ENCODE measurements at regions not wholly inside any gene's neighbourhood (a gene's known extent, or its start where the extent isn't known, plus 50 kb on each side); places are given as distances from the start of the nearest gene placed in this dataset.

DNA sequence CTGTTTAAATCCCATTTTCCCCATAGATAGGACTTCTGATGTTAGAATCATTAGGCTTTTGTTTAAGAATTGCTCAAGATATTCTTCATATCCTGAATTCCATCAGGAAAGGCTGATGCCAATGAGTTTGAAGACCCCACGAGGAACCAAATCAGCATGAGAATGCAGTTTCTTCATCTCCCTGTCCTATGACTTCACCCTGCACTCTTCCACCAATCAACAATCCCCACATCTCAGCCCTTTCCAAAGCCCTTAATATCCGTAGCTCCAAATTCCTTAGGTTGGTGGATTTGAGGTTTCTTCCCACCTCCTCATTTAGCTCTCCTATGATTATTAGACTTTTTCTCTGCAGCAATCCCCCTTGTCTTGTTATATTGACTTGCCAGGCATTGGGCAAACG is 52.9 kb upstream of the PRNP start:
- Histone ChIP-seq H3K9ac (ENCODE audit: low read length) (no peak overlapping the region), H3K9me3 (ENCODE audit: low read length) (no peaks in the 10 kb centered on the region), H3F3A (ENCODE audit: insufficient read depth, low read length) (no peaks in the 10 kb centered on the region), H3K4me1 (ENCODE audit: insufficient read depth, low read length, severe bottlenecking) (no peaks in the 10 kb centered on the region), H4K20me1 (ENCODE audit: insufficient read depth, low read length) (no peaks in the 10 kb centered on the region), H2AFZ (ENCODE audit: low read length) (no peak overlapping the region), H3K27me3 (ENCODE audit: insufficient read depth, low read length) (0 out of 2 replicates have a peak, but pooled peaks cover 6% of the 10 kb centered on the region), H3K4me3 (ENCODE audit: low read depth, low read length, poor library complexity, severe bottlenecking) (no peak overlapping the region), H3K4me2 (ENCODE audit: low read length) (no peak overlapping the region), H3K9me2 (ENCODE audit: low read depth, low read length) (no peaks in the 10 kb centered on the region), H3K79me2 (ENCODE audit: insufficient read depth, low read length) (no peaks in the 10 kb centered on the region), H3K27ac (ENCODE audit: low read depth, low read length, poor library complexity, severe bottlenecking) (no peak overlapping the region), H3K36me3 (ENCODE audit: insufficient read depth, low read length) (no peaks in the 10 kb centered on the region)
- no peak for TF ChIP-seq EZH2 (IDR thresholded peaks at IDR 0.05; ENCODE audit: borderline replicate concordance, low read length)
- TF ChIP-seq, protein P1, sequence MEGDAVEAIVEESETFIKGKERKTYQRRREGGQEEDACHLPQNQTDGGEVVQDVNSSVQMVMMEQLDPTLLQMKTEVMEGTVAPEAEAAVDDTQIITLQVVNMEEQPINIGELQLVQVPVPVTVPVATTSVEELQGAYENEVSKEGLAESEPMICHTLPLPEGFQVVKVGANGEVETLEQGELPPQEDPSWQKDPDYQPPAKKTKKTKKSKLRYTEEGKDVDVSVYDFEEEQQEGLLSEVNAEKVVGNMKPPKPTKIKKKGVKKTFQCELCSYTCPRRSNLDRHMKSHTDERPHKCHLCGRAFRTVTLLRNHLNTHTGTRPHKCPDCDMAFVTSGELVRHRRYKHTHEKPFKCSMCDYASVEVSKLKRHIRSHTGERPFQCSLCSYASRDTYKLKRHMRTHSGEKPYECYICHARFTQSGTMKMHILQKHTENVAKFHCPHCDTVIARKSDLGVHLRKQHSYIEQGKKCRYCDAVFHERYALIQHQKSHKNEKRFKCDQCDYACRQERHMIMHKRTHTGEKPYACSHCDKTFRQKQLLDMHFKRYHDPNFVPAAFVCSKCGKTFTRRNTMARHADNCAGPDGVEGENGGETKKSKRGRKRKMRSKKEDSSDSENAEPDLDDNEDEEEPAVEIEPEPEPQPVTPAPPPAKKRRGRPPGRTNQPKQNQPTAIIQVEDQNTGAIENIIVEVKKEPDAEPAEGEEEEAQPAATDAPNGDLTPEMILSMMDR (IDR thresholded peaks at IDR 0.05; ENCODE audit: low read length) = no peak

DNA sequence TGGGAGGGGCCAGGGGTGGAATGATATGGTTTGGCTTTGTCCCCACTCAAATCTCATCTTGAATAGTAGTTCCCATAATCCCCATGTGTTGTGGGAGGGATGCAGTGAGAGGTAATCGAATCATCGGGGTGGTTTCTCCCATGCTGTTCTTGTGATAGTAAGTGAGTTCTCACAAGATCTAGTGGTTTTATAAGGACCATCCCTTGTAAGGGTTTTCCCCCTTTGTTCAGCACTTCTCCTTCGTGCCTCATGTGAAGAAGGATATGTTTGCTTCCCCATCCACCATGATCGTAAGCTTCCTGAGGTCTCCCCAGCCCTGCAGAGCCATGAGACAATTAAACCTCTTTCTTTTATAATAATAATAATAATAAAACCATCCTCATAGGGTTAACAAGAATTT is 53.4 kb upstream of the PRNP start:
- no peaks in the 10 kb centered on the region for H3K79me2 ChIP-seq (ENCODE audit: insufficient read depth, low read length)
- H3K36me3 ChIP-seq (ENCODE audit: insufficient read depth, low read length) = no peaks in the 10 kb centered on the region
- no peaks in the 10 kb centered on the region for H4K20me1 ChIP-seq (ENCODE audit: insufficient read depth, low read length)
- no peak overlapping the region for H3K4me2 ChIP-seq (ENCODE audit: low read length)
- TF ChIP-seq EZH2 (IDR thresholded peaks at IDR 0.05; ENCODE audit: borderline replicate concordance, low read length) = no peak
- TF ChIP-seq, protein P1 (IDR thresholded peaks at IDR 0.05; ENCODE audit: low read length) = no peak
- no peak overlapping the region for H2AFZ ChIP-seq (ENCODE audit: low read length)
- no peak overlapping the region for H3K4me3 ChIP-seq (ENCODE audit: low read depth, low read length, poor library complexity, severe bottlenecking)
- H3K9me3 ChIP-seq (ENCODE audit: low read length) = no peaks in the 10 kb centered on the region
- no peaks in the 10 kb centered on the region for H3K9me2 ChIP-seq (ENCODE audit: low read depth, low read length)
- H3K4me1 ChIP-seq (ENCODE audit: insufficient read depth, low read length, severe bottlenecking) = no peaks in the 10 kb centered on the region
- H3F3A ChIP-seq (ENCODE audit: insufficient read depth, low read length) = no peaks in the 10 kb centered on the region
- no peak overlapping the region for H3K9ac ChIP-seq (ENCODE audit: low read length)
- H3K27ac ChIP-seq (ENCODE audit: low read depth, low read length, poor library complexity, severe bottlenecking) = no peak overlapping the region
- H3K27me3 ChIP-seq (ENCODE audit: insufficient read depth, low read length) = 0 out of 2 replicates have a peak, but pooled peaks cover 6% of the 10 kb centered on the region

DNA sequence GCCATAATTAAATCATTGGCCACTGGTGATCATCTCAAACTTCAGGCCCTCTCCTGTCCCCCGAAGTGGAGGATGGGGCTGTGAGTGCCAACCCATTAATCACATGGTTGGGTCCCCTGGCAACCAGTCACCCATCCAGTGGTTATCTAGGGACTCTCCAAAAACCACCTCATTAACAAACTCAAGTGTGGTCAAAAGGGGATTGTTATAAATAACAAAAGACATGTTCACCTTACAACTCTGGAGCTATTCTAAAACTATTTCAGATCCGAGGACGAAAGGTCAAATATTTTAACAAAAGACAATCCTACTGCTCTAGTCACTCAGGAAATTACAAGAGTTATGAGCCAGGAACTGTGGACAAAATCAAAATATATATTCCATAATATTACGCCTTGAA is 60.0 kb upstream of the PRNP start:
- H3K79me2 ChIP-seq (ENCODE audit: insufficient read depth, low read length) = no peaks in the 10 kb centered on the region
- H3K4me2 ChIP-seq (ENCODE audit: low read length) = no peak overlapping the region
- H2AFZ ChIP-seq (ENCODE audit: low read length) = no peak overlapping the region
- H3K9me3 ChIP-seq (ENCODE audit: low read length) = no peaks in the 10 kb centered on the region
- H4K20me1 ChIP-seq (ENCODE audit: insufficient read depth, low read length) = no peaks in the 10 kb centered on the region
- H3K36me3 ChIP-seq (ENCODE audit: insufficient read depth, low read length) = no peaks in the 10 kb centered on the region
- 0 out of 2 replicates have a peak, but pooled peaks cover 3% of the 10 kb centered on the region for H3K27me3 ChIP-seq (ENCODE audit: insufficient read depth, low read length)
- H3K9me2 ChIP-seq (ENCODE audit: low read depth, low read length) = no peaks in the 10 kb centered on the region
- H3F3A ChIP-seq (ENCODE audit: insufficient read depth, low read length) = no peaks in the 10 kb centered on the region
- no peak overlapping the region for H3K9ac ChIP-seq (ENCODE audit: low read length)
- no peaks in the 10 kb centered on the region for H3K4me1 ChIP-seq (ENCODE audit: insufficient read depth, low read length, severe bottlenecking)
- H3K27ac ChIP-seq (ENCODE audit: low read depth, low read length, poor library complexity, severe bottlenecking) = no peak overlapping the region
- H3K4me3 ChIP-seq (ENCODE audit: low read depth, low read length, poor library complexity, severe bottlenecking) = no peak overlapping the region
- TF ChIP-seq, protein P1 (IDR thresholded peaks at IDR 0.05; ENCODE audit: low read length) = no peak
- no peak for TF ChIP-seq EZH2 (IDR thresholded peaks at IDR 0.05; ENCODE audit: borderline replicate concordance, low read length)
